GM12891 (cell line): ENCODE measurements at regions not wholly inside any gene's neighbourhood (a gene's known extent, or its start where the extent isn't known, plus 50 kb on each side); places are given as distances from the start of the nearest gene placed in this dataset.

ENCODE experiments used
- DNase-seq: peaks from one replicate; pipeline ENCODE4 v3.0.0; 2011; ENCODE audit warnings: low spot score; ENCODE audit not compliant: insufficient read length
- FAIRE-seq: peaks from 2 replicates; lab custom pipeline; 2011; peaks lifted over from hg19 to GRCh38; lab: Jason Lieb, UNC
- PAX5 ChIP-seq: IDR thresholded peaks from 2 replicates; pipeline ENCODE4 v1.6.1; 2011; ENCODE audit warnings: low read length, moderate library complexity, mild to moderate bottlenecking; ENCODE audit not compliant: insufficient read depth, severe bottlenecking
- POLR2A ChIP-seq: IDR thresholded peaks from 2 replicates; pipeline ENCODE4 v1.6.1; 2011; ENCODE audit warnings: low read depth, low read length, control low read depth
- POLR2AphosphoS5 ChIP-seq: IDR thresholded peaks from 2 replicates; pipeline ENCODE4 v1.6.1; 2011; ENCODE audit warnings: low read depth, low read length, control low read depth
- POU2F2 ChIP-seq: IDR thresholded peaks from 2 replicates; pipeline ENCODE4 v1.6.1; 2011; ENCODE audit warnings: low read depth, mild to moderate bottlenecking, control low read depth, low read length, moderate library complexity
- SPI1 ChIP-seq: IDR thresholded peaks from 2 replicates; pipeline ENCODE4 v1.6.1; 2011; ENCODE audit warnings: low read depth, low read length, control low read depth
- TAF1 ChIP-seq: IDR thresholded peaks from 2 replicates; pipeline ENCODE4 v1.6.1; 2011; ENCODE audit warnings: low read depth, low read length, control low read depth

GRCh38 chr7:33751443-33751842 lies 153.9 kb upstream of the BMPER start:
- no peak for TF ChIP-seq PAX5
- no peak for TF ChIP-seq TAF1
- TF ChIP-seq POLR2AphosphoS5: no peak
- no peak for TF ChIP-seq POU2F2
- TF ChIP-seq SPI1: no peak
- TF ChIP-seq POLR2A: no peak
- FAIRE-seq: no peak
- DNase-seq: no peak

- FAIRE-seq (no peak), DNase-seq (no peak)
Measured at GRCh38 chr7:33753881-33754525, 151.3 kb upstream of the BMPER start.

GRCh38 chr7:33754933-33755928 lies 150.1 kb upstream of the BMPER start:
- no peak for DNase-seq
- FAIRE-seq: no peak
- TF ChIP-seq TAF1 (no peak), PAX5 (no peak), POLR2A (no peak), POLR2AphosphoS5 (no peak), SPI1 (no peak), POU2F2 (no peak)

More at GRCh38 chr7:33753881-33754525, 151.3 kb upstream of the BMPER start:
- TF ChIP-seq POLR2A: no peak
- TF ChIP-seq PAX5: no peak
- no peak for TF ChIP-seq SPI1
- no peak for TF ChIP-seq POU2F2
- TF ChIP-seq POLR2AphosphoS5: no peak
- no peak for TF ChIP-seq TAF1

- no peak for FAIRE-seq
- no peak for DNase-seq
- TF ChIP-seq PAX5 (no peak), POLR2A (no peak), TAF1 (no peak)
Measured at GRCh38 chr7:33757050-33757449, 148.3 kb upstream of the BMPER start.

- no peak for TF ChIP-seq PAX5
- FAIRE-seq: no peak
- no peak for DNase-seq
Measured at GRCh38 chr7:33757563-33758165, 147.7 kb upstream of the BMPER start.

- FAIRE-seq: no peak
- TF ChIP-seq POLR2A (no peak), SPI1 (no peak), POLR2AphosphoS5 (no peak), POU2F2 (no peak), PAX5 (no peak), TAF1 (no peak)
- no peak for DNase-seq
Measured at GRCh38 chr7:33760146-33760545, 145.2 kb upstream of the BMPER start.

GRCh38 chr7:33760834-33761233 lies 144.5 kb upstream of the BMPER start:
- FAIRE-seq: no peak
- DNase-seq: no peak
- TF ChIP-seq POU2F2 (no peak), TAF1 (no peak), SPI1 (no peak), POLR2A (no peak), PAX5 (no peak), POLR2AphosphoS5 (no peak)

- DNase-seq: no peak
- FAIRE-seq: no peak
- no peak for TF ChIP-seq PAX5
- no peak for TF ChIP-seq SPI1
- no peak for TF ChIP-seq POLR2A
- no peak for TF ChIP-seq POU2F2
- TF ChIP-seq POLR2AphosphoS5: no peak
- TF ChIP-seq TAF1: no peak
Measured at GRCh38 chr7:33761449-33762080, 143.8 kb upstream of the BMPER start.

GRCh38 chr7:33762151-33762910 lies 143.0 kb upstream of the BMPER start:
- no peak for FAIRE-seq
- no peak for DNase-seq
- TF ChIP-seq POU2F2 (no peak), POLR2A (no peak), PAX5 (no peak), TAF1 (no peak)
